Stimulated activated CD4-positive, alpha-beta T cell treated with anti-CD3 and anti-CD28 coated beads, Interleukin-4, amount 100 ng/mL, for 24 hours (primary cell): ENCODE measurements at regions not wholly inside any gene's neighbourhood (a gene's known extent, or its start where the extent isn't known, plus 50 kb on each side); places are given as distances from the start of the nearest gene placed in this dataset.
"Not testable (repeated sequence)": the region's sequence is repeated elsewhere in the genome, so short reads cannot be mapped to it uniquely, and the experiment has no call there.

ENCODE experiments used
- DNase-seq: peaks from one replicate; pipeline ENCODE4 v3.0.0-alpha.2; 2020

GRCh38 chr13:53411463-53411862 lies 382.9 kb downstream of the OLFM4 start:
- no peak for DNase-seq

- no peak for DNase-seq
These were observed 386.5 kb downstream of the OLFM4 start for GRCh38 chr13:53415135-53415534.

- DNase-seq = no peak
These were observed 389.0 kb downstream of the OLFM4 start for GRCh38 chr13:53417601-53418000.

DNA sequence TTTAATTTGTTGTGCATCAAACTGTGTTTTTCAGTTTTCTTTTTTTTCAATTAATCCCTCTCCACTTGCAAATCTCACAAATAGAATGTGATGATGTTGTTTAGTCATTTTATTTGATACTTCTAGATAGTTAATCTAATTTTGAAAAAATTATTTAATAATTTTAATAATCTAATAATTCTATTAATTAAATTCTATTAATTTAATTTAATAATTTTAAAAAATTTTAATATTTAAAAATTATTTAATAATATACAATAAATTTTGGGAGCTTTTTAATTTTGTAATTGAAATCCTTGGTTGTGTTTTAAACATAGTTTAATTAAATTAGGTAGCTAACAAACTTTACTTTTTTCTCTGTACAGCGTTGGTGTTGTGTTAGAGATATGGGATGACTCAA lies 393.8 kb downstream of the OLFM4 start:
- no peak for DNase-seq

- DNase-seq = no peak
These were observed 407.8 kb downstream of the OLFM4 start for GRCh38 chr13:53436396-53436795.

DNA sequence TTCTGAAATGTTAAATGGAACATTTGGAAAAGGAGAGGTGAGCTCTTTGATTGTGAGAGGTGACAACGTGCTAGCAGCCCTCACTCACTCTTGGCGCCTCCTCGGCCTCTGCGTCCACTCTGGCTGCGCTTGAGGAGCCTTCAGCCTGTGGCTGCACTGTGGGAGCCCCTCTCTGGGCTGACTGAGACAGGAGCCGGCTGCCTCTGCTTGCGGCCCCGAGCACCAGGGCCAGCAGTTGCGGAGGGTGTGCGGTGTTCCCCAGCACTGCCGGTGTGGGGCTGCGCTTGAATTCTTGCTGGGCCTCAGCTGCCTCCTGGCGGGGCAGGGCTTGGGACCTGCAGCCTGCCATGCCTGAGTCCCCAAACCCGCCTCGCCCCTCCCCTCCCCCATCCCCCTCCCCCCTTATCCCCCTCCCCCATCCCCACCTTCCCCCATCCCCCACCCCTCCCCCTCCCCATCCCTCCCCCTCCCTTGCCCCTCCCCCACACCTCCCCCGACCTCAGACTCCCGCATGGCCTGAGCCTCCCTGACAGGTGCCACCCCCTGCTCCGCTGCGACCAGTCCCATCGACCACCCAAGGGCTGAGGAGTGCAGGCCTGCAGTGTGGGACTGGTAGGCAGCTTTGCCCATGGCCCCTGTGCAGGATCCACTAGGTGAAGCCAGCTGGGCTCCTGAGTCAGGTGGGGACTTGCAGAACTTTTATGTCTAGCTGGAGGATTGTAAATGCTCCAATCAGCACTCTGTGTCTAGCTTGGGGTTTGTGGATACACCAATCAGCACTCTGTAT lies 411.0 kb downstream of the OLFM4 start:
- no peak for DNase-seq

DNA sequence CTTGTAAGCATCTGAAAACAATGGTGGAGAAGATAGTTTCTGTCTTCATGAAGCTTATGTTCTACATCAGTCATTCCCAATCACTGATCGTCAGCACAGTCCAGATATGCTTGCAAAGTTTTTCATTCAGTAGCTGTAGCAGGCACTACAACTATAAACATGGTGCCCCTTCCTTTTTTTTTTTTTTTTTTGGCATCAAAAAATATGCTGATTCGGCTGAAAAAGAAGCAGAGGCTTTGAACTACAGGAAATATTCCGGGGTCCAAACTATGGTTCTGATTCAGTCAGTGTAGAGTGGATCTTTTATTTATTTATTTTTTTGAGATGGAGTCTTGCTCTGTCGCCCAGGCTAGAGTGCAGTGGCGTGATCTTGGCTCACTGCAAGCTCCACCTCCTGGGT lies 414.4 kb downstream of the OLFM4 start:
- no peak for DNase-seq

GRCh38 chr13:53445686-53446085 lies 417.1 kb downstream of the OLFM4 start:
- no peak for DNase-seq

GRCh38 chr13:53447456-53447855 lies 418.8 kb downstream of the OLFM4 start:
- no peak for DNase-seq

DNA sequence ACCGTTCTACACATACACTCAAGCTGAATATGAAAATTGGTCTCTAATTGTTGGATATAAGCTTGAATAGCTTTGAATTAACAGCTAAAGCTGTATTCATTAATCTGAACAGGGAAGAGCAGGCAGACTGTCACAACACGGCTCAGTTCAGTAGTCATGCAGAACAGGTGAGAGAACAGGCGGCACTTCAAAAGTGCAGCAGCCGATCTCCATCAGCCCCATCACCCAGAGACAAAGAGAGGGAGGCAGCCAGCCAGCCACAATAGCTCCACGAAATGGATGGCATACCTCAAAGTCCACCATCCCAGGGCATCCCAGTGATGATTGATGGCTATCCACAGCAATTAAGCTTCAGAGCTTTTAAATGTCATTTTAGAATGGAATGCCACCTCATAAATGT lies 419.2 kb downstream of the OLFM4 start:
- no peak for DNase-seq

DNA sequence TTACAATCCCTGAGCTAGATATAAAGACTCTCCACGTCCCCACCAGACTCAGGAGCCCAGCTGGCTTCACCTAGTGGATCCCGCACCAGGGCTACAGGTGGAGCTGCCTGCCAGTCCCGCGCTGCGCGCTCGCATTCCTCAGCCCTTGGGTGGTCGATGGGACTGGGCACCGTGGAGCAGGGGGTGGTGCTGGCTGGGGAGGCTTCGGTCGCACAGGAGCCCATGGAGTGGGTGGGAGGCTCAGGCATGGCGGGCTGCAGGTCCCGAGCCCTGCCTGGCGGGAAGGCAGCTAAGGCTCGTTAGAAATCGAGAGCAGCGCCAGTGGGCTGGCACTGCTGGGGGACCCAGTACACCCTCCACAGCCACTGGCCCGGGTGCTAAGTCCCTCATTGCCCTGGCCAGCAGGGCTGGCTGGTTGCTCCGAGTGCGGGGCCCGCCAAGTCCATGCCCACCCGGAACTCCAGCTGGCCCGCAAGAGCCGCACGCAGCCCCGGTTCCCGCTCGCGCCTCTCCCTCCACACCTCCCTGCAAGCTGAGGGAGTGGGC lies 423.7 kb downstream of the OLFM4 start:
- DNase-seq = not testable (repeated sequence)

DNA sequence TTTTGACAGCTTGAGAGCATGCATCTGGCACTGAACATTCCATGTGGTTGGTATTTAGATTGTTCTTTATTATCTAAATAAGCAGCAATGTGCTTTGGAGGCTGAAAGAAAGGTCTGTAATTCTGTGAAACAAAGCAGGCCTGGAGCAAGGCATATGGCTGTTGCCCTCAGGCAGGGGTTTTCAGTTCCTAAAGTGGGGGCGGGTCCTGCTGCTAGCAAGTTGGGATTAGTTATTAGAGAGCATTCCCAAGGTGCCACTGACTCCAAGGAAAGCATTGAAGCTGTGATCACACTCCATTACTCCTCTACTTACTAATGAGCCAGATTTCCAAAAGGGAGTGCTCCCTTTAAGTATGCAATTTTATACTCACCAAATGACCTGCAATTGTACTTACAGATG lies 432.2 kb downstream of the OLFM4 start:
- DNase-seq = no peak

GRCh38 chr13:53463106-53463505 lies 434.5 kb downstream of the OLFM4 start:
- no peak for DNase-seq

DNA sequence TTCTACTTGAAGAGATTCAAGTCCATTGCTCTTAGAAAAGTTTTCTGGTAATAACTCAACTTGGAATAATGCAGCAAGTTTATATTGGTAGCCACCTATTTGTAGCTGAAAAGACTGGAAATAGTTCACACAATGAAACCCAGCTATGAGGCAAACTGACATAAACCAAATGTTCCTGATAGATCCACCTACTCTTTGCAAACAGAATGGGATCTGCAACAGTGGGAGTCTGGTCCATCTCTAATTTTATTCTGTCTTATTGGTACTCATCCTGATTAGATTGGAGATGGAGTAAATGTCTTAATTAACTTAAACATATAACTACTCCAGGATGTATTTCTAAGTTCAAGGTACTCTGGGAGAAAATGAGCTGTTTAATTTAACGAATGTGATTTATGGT lies 438.0 kb downstream of the OLFM4 start:
- no peak for DNase-seq

- no peak for DNase-seq
These were observed 444.8 kb downstream of the OLFM4 start for GRCh38 chr13:53473397-53473796.

DNA sequence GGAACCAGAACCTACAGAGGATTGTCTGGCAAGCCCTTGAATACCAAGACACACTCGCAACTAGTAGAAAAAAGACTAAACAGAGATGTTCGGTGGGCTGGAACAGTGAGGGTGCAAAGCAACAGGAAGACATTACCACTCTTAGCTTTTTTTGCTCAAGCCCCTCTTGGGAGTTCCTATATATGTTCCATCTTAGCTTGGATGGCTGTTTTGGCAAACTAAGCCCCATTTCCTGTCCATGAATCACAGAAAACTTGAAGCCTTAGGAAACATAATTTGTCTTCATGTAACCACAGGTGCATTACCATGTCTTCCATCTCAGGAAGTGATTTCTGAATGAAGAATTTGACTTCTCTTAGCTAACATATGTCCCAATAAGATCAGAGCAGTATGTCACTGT lies 446.3 kb downstream of the OLFM4 start:
- DNase-seq = no peak

DNA sequence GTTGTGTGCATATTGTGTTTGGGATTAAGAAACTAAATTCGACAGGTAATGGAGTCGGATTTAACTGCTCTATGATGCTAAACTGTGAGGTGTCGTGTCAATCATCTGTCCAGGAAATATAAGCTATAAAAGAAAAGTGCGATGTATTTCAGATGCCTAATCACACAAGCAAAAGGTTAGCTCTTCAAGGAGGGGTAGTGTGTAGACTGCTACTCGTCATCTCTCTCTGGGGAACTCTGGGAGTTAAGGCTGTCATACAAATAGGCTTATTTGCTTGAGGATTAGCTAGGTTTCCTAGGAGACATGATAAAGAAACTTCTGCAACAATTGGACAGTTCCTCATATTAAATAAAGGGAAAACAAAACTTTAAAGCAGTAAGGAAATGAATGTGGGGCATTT lies 462.1 kb downstream of the OLFM4 start:
- no peak for DNase-seq

DNA sequence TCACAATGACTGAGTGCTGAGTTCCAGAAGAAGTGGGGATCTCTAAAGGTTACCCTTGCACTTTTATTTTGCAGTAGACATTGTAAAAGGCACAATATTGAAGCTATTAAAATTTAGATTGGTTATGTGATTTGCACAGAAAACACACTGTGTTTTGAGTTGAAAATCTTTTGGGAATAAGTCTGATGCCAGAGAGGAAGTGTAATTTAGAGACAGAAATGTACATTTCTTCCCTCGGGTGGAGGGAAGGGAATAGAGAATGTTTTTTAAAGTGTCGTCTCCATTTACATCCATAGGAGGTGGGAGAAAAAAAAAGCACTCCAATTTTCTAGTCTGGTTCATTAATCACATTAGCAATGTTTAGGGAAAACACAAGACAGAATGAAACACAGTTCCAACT lies 465.8 kb downstream of the OLFM4 start:
- no peak for DNase-seq

DNA sequence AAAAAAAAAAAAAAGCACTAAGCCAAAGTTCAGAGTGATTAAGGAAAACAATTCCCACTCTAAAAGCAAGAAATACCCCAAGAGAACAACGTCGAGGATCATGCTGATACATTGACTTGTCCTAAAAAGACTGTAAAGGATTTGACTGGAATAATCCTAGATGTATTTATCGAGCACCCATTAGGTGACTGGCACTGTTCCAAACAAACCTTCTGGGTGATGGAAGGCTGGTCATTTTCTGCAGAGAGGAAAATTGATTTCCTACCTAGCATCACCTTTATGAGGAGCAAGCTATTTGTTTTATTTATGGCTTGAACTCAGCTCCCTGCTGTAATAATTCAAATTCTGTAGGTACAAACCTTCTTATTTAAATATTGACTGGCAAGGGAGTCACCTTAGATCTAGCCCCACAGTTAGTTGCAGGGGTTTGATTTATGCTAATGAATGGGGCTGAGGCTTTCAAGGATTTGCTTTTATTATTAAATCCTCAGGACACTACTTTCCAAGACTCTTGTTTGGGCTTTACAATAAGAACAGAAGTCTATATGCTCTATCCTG lies 471.0 kb downstream of the OLFM4 start:
- DNase-seq = no peak

GRCh38 chr13:53501387-53501786 lies 472.8 kb downstream of the OLFM4 start:
- no peak for DNase-seq

DNA sequence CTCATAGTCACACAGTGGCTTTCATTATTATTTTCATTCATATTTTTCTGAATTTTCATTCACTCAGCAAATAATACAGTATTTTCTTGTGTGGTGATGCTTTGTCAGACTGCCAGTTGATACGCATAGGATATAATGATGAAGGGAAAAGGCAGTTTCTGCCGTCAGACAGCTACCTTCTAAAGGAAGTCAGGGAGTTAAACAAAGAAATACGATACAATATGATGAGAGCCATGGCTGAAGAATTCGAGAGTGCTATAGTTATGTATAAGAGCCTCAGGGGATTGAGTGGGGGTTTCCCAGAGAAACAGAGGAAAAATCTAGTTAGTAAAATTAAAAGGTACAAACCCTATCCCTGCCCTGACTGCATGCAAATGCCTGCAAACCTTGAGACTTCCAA lies 479.1 kb downstream of the OLFM4 start:
- no peak for DNase-seq

GRCh38 chr13:53512635-53513034 lies 484.0 kb downstream of the OLFM4 start:
- no peak for DNase-seq

DNA sequence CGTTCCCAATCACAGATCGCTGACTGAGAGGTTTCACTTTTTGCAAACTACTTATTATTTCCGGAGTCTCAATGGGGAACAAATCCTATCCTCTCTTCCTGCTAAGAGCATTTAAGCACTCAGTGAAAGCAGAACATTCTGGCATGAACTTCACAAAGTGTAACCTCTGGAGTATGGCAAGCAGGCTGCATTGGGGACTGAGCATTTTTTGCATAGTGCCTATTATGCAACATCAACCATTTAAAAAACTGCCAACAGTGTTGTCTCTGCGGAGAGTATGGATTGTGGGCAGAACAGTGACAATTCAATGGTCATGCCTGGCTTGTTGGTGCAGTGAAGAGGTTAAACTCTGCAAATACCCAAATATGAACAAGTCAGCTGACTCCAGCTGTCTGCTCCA lies 484.6 kb downstream of the OLFM4 start:
- no peak for DNase-seq

GRCh38 chr13:53520132-53520531 lies 491.5 kb downstream of the OLFM4 start:
- no peak for DNase-seq

GRCh38 chr13:53522034-53522433 lies 493.4 kb downstream of the OLFM4 start:
- DNase-seq = no peak
